Activated B cell treated with CpG ODN at 0.5 μM for 24 hours (primary cell): ENCODE measurements at regions not wholly inside any gene's neighbourhood (a gene's known extent, or its start where the extent isn't known, plus 50 kb on each side); places are given as distances from the start of the nearest gene placed in this dataset.

Source experiments
- ATAC-seq: fragments of 200-7000 bp; cut with Tn5 transposase; one replicate; pipeline ENCODE4 v1.10.0; 2021; ENCODE audit warnings: low read depth, mild to moderate bottlenecking, moderate library complexity
- CTCF ChIA-PET: fragments of 350-600 bp; sonication (Branson Sonifier 250); formaldehyde crosslinking; loops from one replicate; lab custom pipeline; 2021; ENCODE audit warnings: antibody characterized with exemption; lab: Charles Lee
- POLR2A ChIA-PET: fragments of 350-600 bp; sonication (Branson Sonifier 250); formaldehyde crosslinking; loops from one replicate; lab custom pipeline; 2021; ENCODE audit warnings: antibody characterized with exemption; lab: Charles Lee
- DNase-seq: peaks from one replicate; pipeline ENCODE4 v3.0.0; 2022
- H3K27ac Mint-ChIP-seq: one replicate; pipeline ENCODE4 v1.8.0; 2020; ENCODE audit warnings: mixed read lengths
- H3K27me3 Mint-ChIP-seq: one replicate; pipeline ENCODE4 v1.8.0; 2021; ENCODE audit warnings: mixed read lengths
- H3K36me3 Mint-ChIP-seq: one replicate; pipeline ENCODE4 v1.8.0; 2021; ENCODE audit warnings: low read depth, mixed read lengths
- H3K4me1 Mint-ChIP-seq: one replicate; pipeline ENCODE4 v1.8.0; 2021; ENCODE audit warnings: mixed read lengths
- H3K4me3 Mint-ChIP-seq: one replicate; pipeline ENCODE4 v1.8.0; 2020; ENCODE audit warnings: mild to moderate bottlenecking, mixed read lengths
- H3K9me3 Mint-ChIP-seq: one replicate; pipeline ENCODE4 v1.8.0; 2020; ENCODE audit warnings: mixed read lengths
- intact Hi-C: fragments of 100-400 bp; cut with micrococcal nuclease; formaldehyde crosslinking; loops from one replicate; pipeline ENCODE4 v1.15.1; 2024
- TF ChIP-seq, protein P1 (sequence below): fragments of 200-600 bp; IDR thresholded peaks from one replicate; pipeline ENCODE4 v1.8.0; 2022; ENCODE audit warnings: antibody characterized with exemption, mild to moderate bottlenecking

DNA sequence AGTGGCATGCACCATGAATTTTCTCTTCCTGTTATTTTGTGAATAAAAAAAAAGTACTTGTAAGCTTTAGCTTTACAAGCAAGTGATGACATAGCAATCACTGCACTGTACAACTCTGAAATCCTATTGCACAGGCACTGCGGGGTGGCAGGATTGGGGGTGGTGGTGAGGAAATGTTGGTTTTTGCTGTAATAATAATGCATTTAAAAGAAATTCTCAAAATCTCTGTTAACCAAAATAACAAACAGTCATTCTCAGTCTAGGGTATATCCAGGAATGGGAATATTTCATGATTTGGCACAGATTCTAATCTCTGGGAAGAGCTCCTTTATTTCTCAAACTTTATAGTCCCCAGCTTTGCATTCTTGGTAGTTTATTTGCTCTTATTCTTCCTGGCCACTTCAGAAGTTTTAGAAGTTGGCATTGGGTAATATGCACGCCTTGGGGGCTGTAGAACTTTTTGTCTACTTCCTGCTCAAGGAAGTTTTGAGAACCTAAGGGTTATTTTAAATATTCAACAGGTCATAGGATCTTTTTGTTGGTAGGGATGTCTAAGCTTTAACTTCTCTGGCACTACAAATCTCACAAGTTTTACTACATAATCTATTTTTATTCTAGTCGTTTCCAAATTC, 353.0 kb upstream of the KLF12 start:
- intact Hi-C loops = no loop called here
- CTCF ChIA-PET = no interaction called here

DNA sequence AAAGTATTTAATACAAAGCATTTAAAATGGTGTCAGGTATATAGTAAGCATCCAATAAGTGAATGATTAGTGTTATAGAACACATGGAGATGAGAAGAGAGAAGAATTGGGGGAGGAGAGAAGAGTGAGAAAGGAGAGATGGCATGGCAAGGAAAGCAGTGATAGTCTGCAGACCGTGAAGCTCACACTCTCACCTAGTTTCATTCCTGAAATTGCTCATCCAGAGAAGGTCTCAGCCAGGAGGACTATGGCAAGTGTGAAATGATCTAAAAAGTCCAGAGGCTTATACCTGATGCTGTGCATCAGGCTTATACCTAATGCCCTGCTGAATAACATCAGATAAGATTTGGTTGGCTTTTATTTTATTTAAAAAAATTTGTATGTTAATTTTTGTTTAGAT, 351.6 kb upstream of the KLF12 start:
- H3K4me1 Mint-ChIP-seq = no peaks in the 10 kb centered on the region
- intact Hi-C loops = no loop called here
- no peaks in the 10 kb centered on the region for H3K36me3 Mint-ChIP-seq
- no peak for DNase-seq
- ChIA-PET POLR2A (no interaction called here), CTCF (no interaction called here)
- ATAC-seq = no peak
- no peaks in the 10 kb centered on the region for H3K9me3 Mint-ChIP-seq
- TF ChIP-seq, protein P1, sequence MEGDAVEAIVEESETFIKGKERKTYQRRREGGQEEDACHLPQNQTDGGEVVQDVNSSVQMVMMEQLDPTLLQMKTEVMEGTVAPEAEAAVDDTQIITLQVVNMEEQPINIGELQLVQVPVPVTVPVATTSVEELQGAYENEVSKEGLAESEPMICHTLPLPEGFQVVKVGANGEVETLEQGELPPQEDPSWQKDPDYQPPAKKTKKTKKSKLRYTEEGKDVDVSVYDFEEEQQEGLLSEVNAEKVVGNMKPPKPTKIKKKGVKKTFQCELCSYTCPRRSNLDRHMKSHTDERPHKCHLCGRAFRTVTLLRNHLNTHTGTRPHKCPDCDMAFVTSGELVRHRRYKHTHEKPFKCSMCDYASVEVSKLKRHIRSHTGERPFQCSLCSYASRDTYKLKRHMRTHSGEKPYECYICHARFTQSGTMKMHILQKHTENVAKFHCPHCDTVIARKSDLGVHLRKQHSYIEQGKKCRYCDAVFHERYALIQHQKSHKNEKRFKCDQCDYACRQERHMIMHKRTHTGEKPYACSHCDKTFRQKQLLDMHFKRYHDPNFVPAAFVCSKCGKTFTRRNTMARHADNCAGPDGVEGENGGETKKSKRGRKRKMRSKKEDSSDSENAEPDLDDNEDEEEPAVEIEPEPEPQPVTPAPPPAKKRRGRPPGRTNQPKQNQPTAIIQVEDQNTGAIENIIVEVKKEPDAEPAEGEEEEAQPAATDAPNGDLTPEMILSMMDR = no peak
- no peak overlapping the region for H3K4me3 Mint-ChIP-seq
- no peak overlapping the region for H3K27ac Mint-ChIP-seq
- H3K27me3 Mint-ChIP-seq = peaks cover 7% of the 10 kb centered on the region

More for the DNA sequence above, 353.0 kb upstream of the KLF12 start:
- Mint-ChIP-seq H3K4me3 (no peak overlapping the region), H3K9me3 (no peaks in the 10 kb centered on the region), H3K36me3 (no peaks in the 10 kb centered on the region), H3K27me3 (peaks cover 7% of the 10 kb centered on the region), H3K27ac (no peak overlapping the region), H3K4me1 (no peaks in the 10 kb centered on the region)
- no peak for ATAC-seq
- POLR2A ChIA-PET = no interaction called here
- TF ChIP-seq, protein P1 = no peak
- no peak for DNase-seq

DNA sequence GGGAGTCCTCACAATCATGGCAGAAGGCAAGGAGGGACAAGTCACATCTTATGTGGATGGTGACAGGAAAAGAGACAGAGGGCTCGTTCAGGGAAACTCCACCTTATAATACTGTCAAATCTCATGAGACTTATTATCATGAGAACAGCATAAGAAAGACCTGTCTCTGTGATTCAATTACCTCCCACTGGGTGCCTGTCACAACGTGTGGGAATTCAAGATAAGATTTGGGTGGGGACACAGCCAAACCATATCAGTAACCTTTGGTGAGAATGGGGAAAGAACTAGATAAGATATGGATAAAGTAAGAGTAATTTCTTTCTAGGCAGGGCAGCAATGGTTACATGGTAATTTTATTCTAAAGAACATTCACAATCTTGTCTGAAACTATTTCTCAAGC, 344.9 kb upstream of the KLF12 start:
- no peak for DNase-seq
- no peak overlapping the region for H3K27ac Mint-ChIP-seq
- ChIA-PET CTCF (no interaction called here), POLR2A (no interaction called here)
- TF ChIP-seq, protein P1 = no peak
- no peaks in the 10 kb centered on the region for H3K9me3 Mint-ChIP-seq
- intact Hi-C loops = no loop called here
- H3K4me1 Mint-ChIP-seq = no peaks in the 10 kb centered on the region
- ATAC-seq = no peak
- H3K27me3 Mint-ChIP-seq = no peaks in the 10 kb centered on the region
- no peaks in the 10 kb centered on the region for H3K36me3 Mint-ChIP-seq
- no peak overlapping the region for H3K4me3 Mint-ChIP-seq

DNA sequence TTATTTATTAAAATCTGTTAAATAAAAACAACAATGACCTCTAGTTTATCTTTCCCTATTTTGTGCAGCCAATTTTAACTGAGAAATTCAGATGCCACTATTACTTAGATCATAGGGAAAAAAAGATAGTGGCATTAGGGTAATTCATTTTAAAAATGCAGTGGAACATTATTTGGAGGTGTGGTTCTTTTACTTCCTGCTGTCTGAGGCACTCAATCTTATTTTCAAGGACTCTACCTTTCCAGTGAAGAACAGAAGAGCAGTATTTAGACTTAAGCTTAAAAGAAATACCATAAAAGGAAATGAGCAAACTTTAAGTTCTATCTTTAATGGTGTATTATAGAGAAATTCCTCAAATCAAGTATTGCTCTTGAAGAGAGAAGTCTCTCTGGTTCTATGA, 342.6 kb upstream of the KLF12 start:
- POLR2A ChIA-PET = no interaction called here
- H3K4me3 Mint-ChIP-seq = no peak overlapping the region

DNA sequence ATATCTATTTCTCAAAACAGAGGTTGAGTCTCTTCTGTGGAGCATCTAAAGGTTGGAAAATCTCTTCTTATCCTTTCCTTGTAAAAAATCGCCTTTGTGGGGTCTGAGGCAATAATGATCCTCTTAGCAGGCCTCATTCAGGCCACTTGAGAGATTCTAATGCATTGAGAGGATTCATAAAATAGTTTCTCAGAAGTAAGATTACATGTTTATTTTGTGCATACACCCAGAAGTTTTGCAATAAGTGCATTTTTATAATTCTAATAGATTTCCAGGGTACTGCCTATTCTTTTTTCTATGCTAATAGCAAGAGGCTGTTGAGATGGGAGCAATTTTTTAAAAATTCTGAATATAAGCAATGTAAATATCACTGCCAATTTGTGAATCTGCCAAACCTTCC, 342.2 kb upstream of the KLF12 start:
- Mint-ChIP-seq H3K4me3 (no peak overlapping the region), H3K9me3 (no peaks in the 10 kb centered on the region), H3K36me3 (no peaks in the 10 kb centered on the region), H3K27me3 (no peaks in the 10 kb centered on the region), H3K27ac (no peak overlapping the region), H3K4me1 (no peaks in the 10 kb centered on the region)
- intact Hi-C loops = no loop called here
- POLR2A ChIA-PET = no interaction called here
- TF ChIP-seq, protein P1 = no peak
- DNase-seq (no peak), ATAC-seq (no peak)
- CTCF ChIA-PET = no interaction called here

More for the DNA sequence above, 342.6 kb upstream of the KLF12 start:
- DNase-seq (no peak), ATAC-seq (no peak)
- Mint-ChIP-seq H3K36me3 (no peaks in the 10 kb centered on the region), H3K27ac (no peak overlapping the region), H3K27me3 (no peaks in the 10 kb centered on the region), H3K9me3 (no peaks in the 10 kb centered on the region), H3K4me1 (no peaks in the 10 kb centered on the region)
- CTCF ChIA-PET = no interaction called here
- TF ChIP-seq, protein P1 = no peak
- intact Hi-C loops = no loop called here
